SK-N-MC (cell line): ENCODE measurements at regions not wholly inside any gene's neighbourhood (a gene's known extent, or its start where the extent isn't known, plus 50 kb on each side); places are given as distances from the start of the nearest gene placed in this dataset.

Source experiments
- EZH2 ChIP-seq: fragments of 200-600 bp; sonication (generic); IDR thresholded peaks from one replicate; pipeline ENCODE4 v1.6.1; 2017; ENCODE audit warnings: antibody characterized with exemption
- FOXP2 ChIP-seq: optimal IDR thresholded peaks from 2 replicates; pipeline ENCODE3; 2011; ENCODE audit warnings: mild to moderate bottlenecking, moderate library complexity; ENCODE audit not compliant: insufficient read depth; ENCODE audit errors: extremely low read length, control extremely low read depth

- TF ChIP-seq FOXP2 (no peak), EZH2 (no peak)
Observed at GRCh38 chr5:44028226-44028625, 361.0 kb downstream of the FGF10 start.
